Caco-2 (cell line): ENCODE measurements at regions not wholly inside any gene's neighbourhood (a gene's known extent, or its start where the extent isn't known, plus 50 kb on each side); places are given as distances from the start of the nearest gene placed in this dataset.

Source experiments
- BruUV-seq: library from RNA; stranded (reverse); fragments of 400-500 nt; replicated peaks from 2 replicates; lab custom pipeline; 2021; lab: Mats Ljungman, UMichigan
- CTCF ChIA-PET: fragments of 300-600 bp; sonication (Branson Sonifier 250); formaldehyde crosslinking; loops from one replicate; lab custom pipeline; 2022; ENCODE audit warnings: antibody characterized with exemption; lab: Charles Lee
- POLR2A ChIA-PET: fragments of 300-600 bp; sonication (Branson Sonifier 250); formaldehyde crosslinking; loops from one replicate; lab custom pipeline; 2022; ENCODE audit warnings: antibody characterized with exemption; lab: Charles Lee
- DNase-seq, 2 experiments: peaks; one replicate each; pipeline versions ENCODE4 v3.0.0 to v3.0.0-alpha.2; 2020 to 2022
- H3K27me3 ChIP-seq: replicated peaks from 2 replicates; pipeline ENCODE4 v1.6.0; 2011; ENCODE audit warnings: low read length; ENCODE audit not compliant: control insufficient read depth, insufficient read depth
- H3K36me3 ChIP-seq: 2 replicates; pipeline ENCODE4 v1.5.1; 2011; ENCODE audit warnings: low read length; ENCODE audit not compliant: control insufficient read depth, insufficient read depth
- H3K4me1 ChIP-seq: fragments of 250-450 bp; sonication (Bioruptor Pico); 2 replicates; pipeline ENCODE4 v1.5.1; 2020; ENCODE audit warnings: mild to moderate bottlenecking
- H3K4me3 ChIP-seq: 2 replicates; pipeline ENCODE4 v1.5.1; 2011; ENCODE audit warnings: low read depth, mild to moderate bottlenecking, control low read depth, low read length
- H3K9me3 ChIP-seq: fragments of 250-450 bp; sonication (Bioruptor Pico); 2 replicates; pipeline ENCODE4 v1.5.1; 2020; ENCODE audit warnings: mild to moderate bottlenecking, moderate library complexity
- H3K27ac Mint-ChIP-seq: one replicate; pipeline ENCODE4 v1.8.0; 2022; ENCODE audit warnings: mixed read lengths; ENCODE audit not compliant: unreplicated experiment
- H3K27me3 Mint-ChIP-seq: one replicate; pipeline ENCODE4 v1.8.0; 2022; ENCODE audit warnings: mixed read lengths; ENCODE audit not compliant: insufficient read depth, unreplicated experiment
- H3K36me3 Mint-ChIP-seq: one replicate; pipeline ENCODE4 v1.8.0; 2022; ENCODE audit warnings: mild to moderate bottlenecking, mixed read lengths; ENCODE audit not compliant: insufficient read depth, unreplicated experiment
- H3K4me1 Mint-ChIP-seq: one replicate; pipeline ENCODE4 v1.8.0; 2022; ENCODE audit warnings: low read depth, mixed read lengths; ENCODE audit not compliant: unreplicated experiment
- H3K4me3 Mint-ChIP-seq: one replicate; pipeline ENCODE4 v1.8.0; 2022; ENCODE audit warnings: mild to moderate bottlenecking, moderate library complexity, mixed read lengths; ENCODE audit not compliant: unreplicated experiment
- H3K9me3 Mint-ChIP-seq: one replicate; pipeline ENCODE4 v1.8.0; 2022; ENCODE audit warnings: mixed read lengths; ENCODE audit not compliant: unreplicated experiment
- CTCF ChIP-seq, 2 experiments: fragments of 200-600 bp in 1 of 2; IDR thresholded peaks; 1 replicate in 1 of 2; 2 replicates in 1 of 2; pipeline versions ENCODE4 v1.5.1 to v1.8.0; 2011 to 2022; ENCODE audit warnings: antibody characterized with exemption in 1 of 2, control low read depth in 1 of 2, inconsistent platforms in 1 of 2, low read depth in 1 of 2, low read length in 1 of 2, mild to moderate bottlenecking in 1 of 2, moderate library complexity in 1 of 2; ENCODE audit not compliant: insufficient read depth in 1 of 2, severe bottlenecking in 1 of 2, unreplicated experiment in 1 of 2
- intact Hi-C: fragments of 100-400 bp; cut with micrococcal nuclease; formaldehyde crosslinking; loops from one replicate; pipeline ENCODE4 v1.10.0; 2022; ENCODE audit not compliant: unreplicated experiment

- Mint-ChIP-seq H3K36me3 (no peaks in the 10 kb centered on the region), H3K27me3 (peaks cover 8% of the 10 kb centered on the region), H3K4me1 (no peaks in the 10 kb centered on the region), H3K4me3 (no peak overlapping the region), H3K27ac (no peak overlapping the region), H3K9me3 (no peaks in the 10 kb centered on the region)
- Histone ChIP-seq H3K27me3 (no peaks in the 10 kb centered on the region), H3K4me3 (no peak overlapping the region), H3K4me1 (no peaks in the 10 kb centered on the region), H3K9me3 (no peaks in the 10 kb centered on the region), H3K36me3 (no peaks in the 10 kb centered on the region)
- DNase-seq: no peak
- TF ChIP-seq CTCF (IDR thresholded peaks at IDR 0.05; ENCODE audit: insufficient read depth in 1 of 2, low read depth in 1 of 2, low read length in 1 of 2, severe bottlenecking in 1 of 2, unreplicated experiment in 1 of 2): no peak
- POLR2A ChIA-PET: no interaction called here
- CTCF ChIA-PET: no interaction called here
- BruUV-seq: no TSS peak
- intact Hi-C loops: no loop called here
Measured at GRCh38 chr2:12106440-12107080, 360.1 kb downstream of the LPIN1 start.

- H3K36me3 Mint-ChIP-seq: no peaks in the 10 kb centered on the region
- ChIA-PET POLR2A (no interaction called here), CTCF (no interaction called here)
- no peak overlapping the region for H3K27ac Mint-ChIP-seq
- no peak for DNase-seq
- peaks cover 4% of the 10 kb centered on the region for H3K27me3 Mint-ChIP-seq
- no peaks in the 10 kb centered on the region for H3K4me1 Mint-ChIP-seq
- no peaks in the 10 kb centered on the region for H3K4me1 ChIP-seq
- BruUV-seq: no TSS peak
- H3K9me3 Mint-ChIP-seq: no peaks in the 10 kb centered on the region
- no peak overlapping the region for H3K4me3 Mint-ChIP-seq
- no peak overlapping the region for H3K4me3 ChIP-seq
- intact Hi-C loops: no loop called here
- no peaks in the 10 kb centered on the region for H3K27me3 ChIP-seq
- TF ChIP-seq CTCF (IDR thresholded peaks at IDR 0.05; ENCODE audit: insufficient read depth in 1 of 2, low read depth in 1 of 2, low read length in 1 of 2, severe bottlenecking in 1 of 2, unreplicated experiment in 1 of 2): no peak
- no peaks in the 10 kb centered on the region for H3K36me3 ChIP-seq
- H3K9me3 ChIP-seq: no peaks in the 10 kb centered on the region
Measured at GRCh38 chr2:12107321-12107720, 360.9 kb downstream of the LPIN1 start.

- Histone ChIP-seq H3K27me3 (no peaks in the 10 kb centered on the region), H3K4me3 (no peak overlapping the region), H3K4me1 (no peaks in the 10 kb centered on the region), H3K36me3 (no peaks in the 10 kb centered on the region), H3K9me3 (no peaks in the 10 kb centered on the region)
- POLR2A ChIA-PET: no interaction called here
- H3K27me3 Mint-ChIP-seq: peaks cover 9% of the 10 kb centered on the region
- H3K4me1 Mint-ChIP-seq: no peaks in the 10 kb centered on the region
- no peak for TF ChIP-seq CTCF (IDR thresholded peaks at IDR 0.05; ENCODE audit: insufficient read depth in 1 of 2, low read depth in 1 of 2, low read length in 1 of 2, severe bottlenecking in 1 of 2, unreplicated experiment in 1 of 2)
- CTCF ChIA-PET: no interaction called here
- intact Hi-C loops: no loop called here
- no peaks in the 10 kb centered on the region for H3K9me3 Mint-ChIP-seq
- DNase-seq: no peak
- no TSS peak for BruUV-seq
- no peak overlapping the region for H3K27ac Mint-ChIP-seq
- no peak overlapping the region for H3K4me3 Mint-ChIP-seq
- H3K36me3 Mint-ChIP-seq: no peaks in the 10 kb centered on the region
Measured at GRCh38 chr2:12107939-12108338, 361.5 kb downstream of the LPIN1 start.
